HG02943 (cell line): ENCODE measurements at regions not wholly inside any gene's neighbourhood (a gene's known extent, or its start where the extent isn't known, plus 50 kb on each side); places are given as distances from the start of the nearest gene placed in this dataset.
"Not testable (repeated sequence)": the region's sequence is repeated elsewhere in the genome, so short reads cannot be mapped to it uniquely, and the experiment has no call there.

Experiments used
- ATAC-seq: cut with Tn5 transposase; IDR thresholded peaks from one replicate; pipeline ENCODE4 v1.9.1; 2021; ENCODE audit warnings: mild to moderate bottlenecking, low read depth, moderate library complexity; ENCODE audit not compliant: unreplicated experiment

- ATAC-seq: no peak
These were observed 161.8 kb upstream of the MTPN start for GRCh38 chr7:136138991-136139390.

DNA sequence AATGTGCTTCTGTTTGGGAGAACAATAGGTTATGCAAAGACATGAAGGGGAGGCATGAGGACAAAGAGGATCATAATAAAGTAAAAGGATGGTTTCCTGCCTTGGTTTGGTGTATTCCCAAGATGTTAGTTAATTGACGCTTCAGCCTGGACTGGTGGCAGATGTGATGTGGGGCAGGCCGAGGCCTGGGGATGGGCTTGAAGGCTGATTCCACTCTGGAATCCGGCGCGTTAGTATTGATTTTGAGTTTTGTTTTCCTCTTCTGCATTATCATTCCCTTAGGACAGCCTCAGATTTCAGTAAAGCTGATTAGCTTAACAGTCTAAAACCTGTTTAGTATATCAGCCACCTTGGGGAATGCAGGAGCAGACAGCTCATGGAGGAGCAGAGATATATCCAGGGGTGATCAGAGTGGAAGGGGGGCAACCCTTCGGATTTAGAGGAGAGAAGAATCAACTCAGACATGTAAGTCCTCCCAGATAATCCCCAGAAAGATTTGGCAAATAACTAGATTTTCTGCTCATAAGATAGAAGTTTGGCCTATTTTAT, 159.8 kb upstream of the MTPN start:
- no peak for ATAC-seq

- no peak for ATAC-seq
These were observed 157.3 kb upstream of the MTPN start for GRCh38 chr7:136134503-136134902.

- no peak for ATAC-seq
These were observed 156.4 kb upstream of the MTPN start for GRCh38 chr7:136133551-136133950.

DNA sequence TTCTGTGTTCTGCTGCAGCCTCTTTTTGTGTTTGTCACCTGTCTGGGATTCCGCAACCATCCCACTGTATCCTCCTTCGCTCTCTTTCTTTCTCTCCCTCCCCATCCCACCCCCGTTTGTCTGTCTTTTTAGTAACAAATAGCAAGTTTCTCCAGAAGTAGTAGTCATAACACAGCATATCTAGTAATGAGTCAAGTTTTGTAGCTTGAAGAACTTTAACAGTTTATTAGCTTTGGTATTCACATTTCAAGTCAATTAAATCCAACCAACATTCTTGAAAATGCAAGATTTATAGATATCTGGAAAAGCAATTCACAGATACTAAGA, 154.1 kb upstream of the MTPN start:
- ATAC-seq: no peak

DNA sequence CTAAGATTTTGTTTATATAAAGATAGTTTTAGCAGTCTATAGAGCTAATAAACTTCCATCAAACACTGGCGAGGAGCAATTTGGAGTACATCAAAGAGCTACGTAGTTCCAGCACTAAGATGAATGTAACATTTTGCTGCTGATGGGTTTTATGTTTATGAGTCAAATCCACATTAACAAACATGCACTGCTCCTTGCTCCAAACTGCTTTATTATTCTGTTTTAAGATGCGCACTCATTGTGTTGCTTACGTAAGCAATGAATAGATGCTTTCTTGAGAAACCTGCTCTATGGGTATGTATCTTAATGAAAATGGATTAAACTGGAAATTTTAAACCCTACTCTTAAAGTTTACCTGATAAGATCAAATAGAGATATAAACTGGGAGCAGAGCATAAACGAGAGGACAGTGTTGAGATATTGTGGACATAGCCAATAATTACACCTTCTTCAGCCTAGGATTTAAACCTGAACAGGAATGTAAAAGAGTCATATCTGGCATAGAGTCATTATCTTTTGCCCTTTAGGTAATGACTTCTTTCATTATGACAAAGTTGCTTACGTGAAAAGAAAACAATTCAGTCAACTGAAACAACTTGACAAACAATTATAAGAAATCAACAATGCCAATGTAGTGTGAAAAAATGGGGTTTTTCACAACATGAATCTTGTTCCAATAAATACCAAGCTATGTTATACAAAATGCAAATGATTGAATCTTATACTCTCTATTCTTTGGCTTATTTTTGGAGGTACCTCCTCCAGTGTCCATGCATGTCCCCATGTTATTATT, 153.5 kb upstream of the MTPN start:
- no peak for ATAC-seq

GRCh38 chr7:136128050-136128449, 150.9 kb upstream of the MTPN start:
- no peak for ATAC-seq

- no peak for ATAC-seq
These were observed 146.2 kb upstream of the MTPN start for GRCh38 chr7:136123352-136123751.

DNA sequence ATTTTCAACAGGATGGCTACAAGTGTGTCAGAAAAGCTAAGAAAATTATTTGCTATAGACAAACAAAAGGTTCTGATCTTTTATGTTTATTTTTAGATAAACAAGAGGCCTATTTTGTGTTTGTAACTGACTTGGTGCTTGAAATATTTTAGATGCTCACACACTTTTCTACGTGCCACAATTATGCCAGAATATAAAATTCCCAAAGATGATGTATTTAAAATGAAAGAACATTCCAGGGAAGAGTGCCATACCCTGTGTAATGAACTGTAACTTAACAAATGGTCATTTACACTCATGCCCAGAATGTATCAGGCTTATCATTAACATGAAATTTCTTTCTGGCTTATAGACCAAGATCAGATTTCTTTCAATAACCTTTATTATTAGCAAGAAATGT, 144.9 kb upstream of the MTPN start:
- ATAC-seq: no peak

- no peak for ATAC-seq
These were observed 140.4 kb upstream of the MTPN start for GRCh38 chr7:136117539-136117938.

DNA sequence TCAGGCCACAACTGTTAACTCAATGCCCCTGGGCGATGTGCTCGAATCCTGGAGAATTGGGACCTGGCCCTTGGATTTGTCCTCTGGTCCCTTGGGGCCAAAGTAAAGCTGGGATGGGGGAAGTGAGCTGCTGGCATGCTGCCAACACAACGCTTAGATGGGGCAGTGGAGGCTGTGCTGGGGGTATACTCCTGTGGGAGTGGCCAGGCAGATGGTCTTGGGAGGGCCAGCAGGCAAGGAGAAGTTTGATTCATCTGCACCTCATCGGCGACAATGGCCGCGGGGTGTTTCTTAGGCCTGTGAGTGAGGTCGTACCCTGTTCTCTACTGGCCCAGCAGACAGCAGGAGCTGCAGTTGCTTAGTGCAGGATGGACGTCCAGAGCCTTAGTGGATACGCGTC, 139.0 kb upstream of the MTPN start:
- ATAC-seq: no peak

GRCh38 chr7:136114966-136115762, 138.0 kb upstream of the MTPN start:
- ATAC-seq: peak; percentile 98

GRCh38 chr7:136114467-136114866, 137.3 kb upstream of the MTPN start:
- not testable (repeated sequence) for ATAC-seq

GRCh38 chr7:136109037-136109436, 131.9 kb upstream of the MTPN start:
- not testable (repeated sequence) for ATAC-seq

DNA sequence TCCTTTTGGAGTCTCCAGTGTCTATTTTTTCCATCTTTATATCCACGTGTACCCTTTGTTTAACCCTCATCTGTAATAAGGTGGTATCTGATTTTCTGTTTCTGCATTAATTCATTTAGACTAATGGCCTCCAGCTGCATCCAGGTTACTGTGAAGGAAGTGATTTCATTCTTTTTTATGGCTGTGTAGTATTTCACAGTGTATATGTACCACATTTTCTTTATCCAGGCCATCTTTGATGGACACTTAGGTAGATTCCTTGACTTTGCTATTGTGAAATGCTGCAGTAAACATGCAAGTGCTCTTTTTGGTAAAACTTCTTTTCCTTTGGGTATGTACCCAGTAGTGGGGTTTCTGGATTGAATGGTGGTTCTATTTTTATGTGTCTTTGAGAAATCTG, 128.0 kb upstream of the MTPN start:
- ATAC-seq: no peak

- ATAC-seq: no peak
These were observed 127.1 kb upstream of the MTPN start for GRCh38 chr7:136104269-136104603.

DNA sequence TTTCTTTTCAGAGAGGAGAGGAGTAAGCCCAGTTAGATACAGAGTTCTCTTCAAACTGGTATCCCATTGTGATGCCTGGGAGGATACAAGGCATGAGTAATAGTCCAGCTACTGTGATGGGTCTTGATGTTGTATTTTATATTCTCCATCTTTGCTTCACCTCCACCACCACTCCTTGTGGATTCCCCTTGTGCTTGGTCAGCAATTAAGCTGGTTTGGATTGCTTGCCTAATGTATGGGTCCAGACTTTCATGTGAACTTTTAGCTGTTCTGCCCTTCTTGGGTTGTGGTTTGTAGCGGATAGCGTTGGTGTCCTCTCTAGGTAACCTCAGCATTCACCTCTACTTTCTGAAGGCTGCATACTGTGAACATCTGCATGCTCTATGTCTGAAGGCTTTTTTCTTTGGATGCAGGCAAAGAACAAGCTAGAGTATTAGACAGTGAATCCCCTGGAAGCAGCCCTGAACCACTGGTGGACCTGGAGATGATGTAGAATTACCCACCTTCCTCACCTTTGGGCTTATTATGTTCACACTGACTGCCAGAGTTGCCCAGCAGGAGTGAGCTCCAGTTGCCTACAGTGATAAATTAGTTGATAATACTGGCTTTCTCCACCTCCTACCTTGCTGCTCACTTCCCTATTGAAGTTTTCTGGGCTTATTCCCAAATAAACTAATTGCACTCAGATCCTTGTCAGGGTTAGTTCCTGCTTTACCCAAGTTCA, 126.5 kb upstream of the MTPN start:
- no peak for ATAC-seq

- ATAC-seq: no peak
These were observed 125.7 kb upstream of the MTPN start for GRCh38 chr7:136102881-136103280.

GRCh38 chr7:136092714-136093113, 115.6 kb upstream of the MTPN start:
- ATAC-seq: not testable (repeated sequence)

DNA sequence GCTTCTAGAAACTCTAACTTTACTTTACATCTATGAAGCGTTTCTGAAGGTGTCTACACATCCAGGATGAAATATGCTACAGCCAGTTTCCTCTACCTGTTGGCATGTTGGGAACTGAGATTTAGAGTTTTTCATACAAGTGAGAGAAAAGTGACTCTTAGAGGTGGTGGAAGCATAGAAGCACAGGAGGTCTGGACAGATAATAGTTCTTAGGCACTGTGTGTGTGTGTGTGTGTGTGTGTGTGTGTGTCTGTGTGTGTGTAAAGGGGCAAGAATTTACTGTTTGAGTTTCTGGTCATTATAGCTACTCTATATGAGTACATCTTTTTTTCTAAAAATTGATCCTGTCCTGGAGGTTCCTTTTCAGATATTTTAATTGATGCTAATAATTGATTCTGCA, 110.7 kb upstream of the MTPN start:
- ATAC-seq: no peak

DNA sequence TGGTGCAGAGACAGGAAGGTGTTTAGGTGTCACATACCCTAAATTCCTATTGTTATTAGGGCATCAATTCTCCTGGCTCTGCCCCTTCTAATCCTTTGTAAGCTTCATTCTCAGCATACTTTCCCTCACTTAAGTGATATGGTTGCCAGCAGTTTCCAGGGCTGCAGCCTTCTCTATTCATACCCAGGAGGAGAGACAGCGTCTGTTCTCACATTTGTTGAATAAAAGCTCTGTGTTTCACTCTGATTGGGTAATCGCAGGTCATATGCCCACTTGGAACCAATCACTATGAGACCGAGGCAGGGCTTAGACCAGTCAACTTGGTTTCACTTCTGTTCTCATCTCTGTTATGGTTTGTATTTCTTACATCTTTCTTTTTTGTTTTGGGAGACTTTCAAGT, 109.6 kb upstream of the MTPN start:
- ATAC-seq: no peak
